HepG2 (cell line): ENCODE measurements at regions not wholly inside any gene's neighbourhood (a gene's known extent, or its start where the extent isn't known, plus 50 kb on each side); places are given as distances from the start of the nearest gene placed in this dataset.

Source experiments
- CTCF ChIP-seq: sonication (generic); formaldehyde crosslinking; IDR thresholded peaks from 2 replicates; pipeline ENCODE4 v1.5.0; 2020; ENCODE audit warnings: mild to moderate bottlenecking, missing genetic modification reagents, moderate library complexity
- DNMT3B ChIP-seq: conservative IDR thresholded peaks from 2 replicates; pipeline ENCODE4 v1.6.1; 2016; ENCODE audit warnings: missing biosample characterization, control low read depth
- EZH2 ChIP-seq: conservative IDR thresholded peaks from 2 replicates; pipeline ENCODE4 v1.6.1; 2012; ENCODE audit warnings: mild to moderate bottlenecking, low read depth, low read length, moderate library complexity
- KAT7 ChIP-seq: IDR thresholded peaks from 2 replicates; pipeline ENCODE4 v1.6.1; 2018; ENCODE audit warnings: borderline replicate concordance, missing compliant biosample characterization
- KDM1A ChIP-seq: IDR thresholded peaks from 2 replicates; pipeline ENCODE4 v1.6.1; 2016; ENCODE audit warnings: missing compliant biosample characterization
- POLR2A ChIP-seq, 2 experiments: IDR thresholded peaks; 2 replicates each; pipeline ENCODE4 v1.6.1; 2011; ENCODE audit warnings: low read depth in 2 of 2, low read length in 2 of 2, mild to moderate bottlenecking in 1 of 2, moderate library complexity in 1 of 2; ENCODE audit not compliant: insufficient read depth in 1 of 2
- SMC3 ChIP-seq: IDR thresholded peaks from 2 replicates; pipeline ENCODE4 v1.6.1; 2011; ENCODE audit warnings: low read length, improper control_type of control experiment
- SRY ChIP-seq: sonication (generic); formaldehyde crosslinking; IDR thresholded peaks from 2 replicates; pipeline ENCODE4 v1.8.0; 2022; ENCODE audit warnings: mild to moderate bottlenecking, missing genetic modification reagents
- ZGPAT ChIP-seq: IDR thresholded peaks from 2 replicates; pipeline ENCODE4 v1.6.1; 2016; ENCODE audit warnings: mild to moderate bottlenecking
- ZNF788 ChIP-seq: sonication (generic); formaldehyde crosslinking; IDR thresholded peaks from 2 replicates; pipeline ENCODE4 v1.5.0; 2020; ENCODE audit warnings: mild to moderate bottlenecking, missing genetic modification reagents, borderline replicate concordance

GRCh38 chr6:15823838-15824414, 161.1 kb upstream of the DTNBP1 start:
- TF ChIP-seq SMC3: no peak
- TF ChIP-seq KDM1A (CRISPR knock-in tag): no peak
- TF ChIP-seq SRY (CRISPR knock-in tag): no peak
- no peak for TF ChIP-seq EZH2
- no peak for TF ChIP-seq DNMT3B (CRISPR knock-in tag)
- TF ChIP-seq ZNF788: no peak
- no peak for TF ChIP-seq ZGPAT (CRISPR knock-in tag)
- no peak for TF ChIP-seq POLR2A (IDR thresholded peaks at IDR 0.05; ENCODE audit: insufficient read depth in 1 of 2, low read depth in 2 of 2, low read length in 2 of 2)
- no peak for TF ChIP-seq KAT7 (CRISPR knock-in tag)
- TF ChIP-seq CTCF: no peak
